HCT116 (cell line): ENCODE measurements at regions not wholly inside any gene's neighbourhood (a gene's known extent, or its start where the extent isn't known, plus 50 kb on each side); places are given as distances from the start of the nearest gene placed in this dataset.

Experiments used
- ATAC-seq: fragments of 200-7000 bp; cut with Tn5 transposase; 2 replicates; pipeline ENCODE4 v1.9.1; 2020; ENCODE audit warnings: mild to moderate bottlenecking, moderate library complexity
- BruUV-seq: library from RNA; stranded (reverse); fragments of 400-500 nt; replicated peaks from 2 replicates; lab custom pipeline; 2021; lab: Mats Ljungman, UMichigan
- CTCF ChIA-PET: fragments of 300-600 bp; sonication (Branson Sonifier 250); formaldehyde crosslinking; loops from one replicate; lab custom pipeline; 2021; ENCODE audit warnings: antibody characterized with exemption; lab: Charles Lee
- POLR2A ChIA-PET: fragments of 300-600, 350-600 bp; sonication (Branson Sonifier 250); formaldehyde crosslinking; loops from one replicate; lab custom pipeline; 2021; ENCODE audit warnings: antibody characterized with exemption; lab: Charles Lee
- RAD21 ChIA-PET, 2 experiments: fragments of 300-600 bp; sonication (Branson Sonifier 250); formaldehyde crosslinking; loops; one replicate each; lab custom pipeline; 2023; ENCODE audit warnings: low total read pairs in 2 of 2; ENCODE audit not compliant: uncharacterized antibody in 2 of 2, unreplicated experiment in 2 of 2, low non-redundant PET in 1 of 2; lab: Charles Lee
- DNase-seq: peaks from one replicate; pipeline ENCODE4 v3.0.0-alpha.2; 2010; ENCODE audit warnings: low read depth, low spot score
- H2AFZ ChIP-seq: fragments of 200-600 bp; shearing (Covaris generic), sonication (generic); 2 replicates; pipeline ENCODE4 v1.6.1; 2017; ENCODE audit warnings: low read depth, mixed run types, mixed read lengths, antibody characterized with exemption, low read length; ENCODE audit not compliant: poor library complexity, severe bottlenecking
- H3K27ac ChIP-seq: 2 replicates; pipeline ENCODE4 v1.5.1; 2012; ENCODE audit warnings: low read depth, low read length
- H3K27me3 ChIP-seq: fragments of 200-600 bp; sonication (generic); 2 replicates; pipeline ENCODE4 v1.6.1; 2016; ENCODE audit warnings: mixed run types, low read length, mixed read lengths; ENCODE audit not compliant: insufficient read depth
- H3K36me3 ChIP-seq, 2 experiments: fragments of 200-500 bp in 1 of 2; fragments of 200-600 bp in 1 of 2; sonication (Bioruptor generic) in 1 of 2; sonication (generic) in 1 of 2; 2 replicates each; pipeline versions ENCODE4 v1.5.1 to v1.6.1; 2014 to 2016; ENCODE audit warnings: low read length in 2 of 2, inconsistent platforms in 1 of 2, mixed read lengths in 1 of 2, mixed run types in 1 of 2; ENCODE audit not compliant: insufficient read depth in 2 of 2, control insufficient read depth in 1 of 2
- H3K4me1 ChIP-seq, 2 experiments: fragments of 200-600 bp in 1 of 2; sonication (generic) in 1 of 2; 2 replicates each; pipeline versions ENCODE4 v1.5.1 to v1.6.1; 2012 to 2017; ENCODE audit warnings: low read length in 2 of 2, inconsistent platforms in 1 of 2, mild to moderate bottlenecking in 1 of 2, mixed read lengths in 1 of 2, mixed run types in 1 of 2, moderate library complexity in 1 of 2; ENCODE audit not compliant: insufficient read depth in 2 of 2, control insufficient read depth in 1 of 2
- H3K4me2 ChIP-seq: fragments of 200-600 bp; sonication (generic); 2 replicates; pipeline ENCODE4 v1.6.1; 2017; ENCODE audit warnings: mixed run types, low read length, mixed read lengths
- H3K4me3 ChIP-seq, 2 experiments: fragments of 200-600 bp in 1 of 2; sonication (generic) in 1 of 2; replicated peaks in 1 of 2; 2 replicates each; pipeline ENCODE4 v1.5.1; 2011 to 2016; ENCODE audit warnings: low read length in 2 of 2, control low read depth in 1 of 2, low read depth in 1 of 2, mild to moderate bottlenecking in 1 of 2, mixed read lengths in 1 of 2, mixed run types in 1 of 2
- H3K79me2 ChIP-seq: fragments of 200-600 bp; sonication (generic); 2 replicates; pipeline ENCODE4 v1.6.1; 2017; ENCODE audit warnings: mild to moderate bottlenecking, mixed run types, low read length, moderate library complexity, mixed read lengths; ENCODE audit not compliant: insufficient read depth
- H3K9ac ChIP-seq: fragments of 200-600 bp; sonication (generic); 2 replicates; pipeline ENCODE4 v1.6.1; 2016; ENCODE audit warnings: low read length, mixed read lengths
- H3K9me2 ChIP-seq: fragments of 200-600 bp; sonication (generic), shearing (Covaris generic); 2 replicates; pipeline ENCODE4 v1.6.1; 2017; ENCODE audit warnings: mixed run types, mild to moderate bottlenecking, moderate library complexity; ENCODE audit not compliant: insufficient read depth
- H3K9me3 ChIP-seq, 2 experiments: fragments of 200-500 bp in 1 of 2; fragments of 200-600 bp in 1 of 2; sonication (Bioruptor generic) in 1 of 2; sonication (generic) in 1 of 2; 2 replicates each; pipeline ENCODE4 v1.6.1; 2014 to 2017; ENCODE audit warnings: low read length in 2 of 2, mixed read lengths in 2 of 2, inconsistent platforms in 1 of 2, low read depth in 1 of 2, mild to moderate bottlenecking in 1 of 2, mixed run types in 1 of 2, moderate library complexity in 1 of 2; ENCODE audit not compliant: control insufficient read depth in 1 of 2, insufficient read depth in 1 of 2
- H4K20me1 ChIP-seq: fragments of 200-600 bp; sonication (generic), shearing (Covaris generic); 2 replicates; pipeline ENCODE4 v1.6.1; 2017; ENCODE audit warnings: mixed run types, mild to moderate bottlenecking, moderate library complexity; ENCODE audit not compliant: insufficient read depth
- CBX3 ChIP-seq: IDR thresholded peaks from 2 replicates; pipeline ENCODE4 v1.6.1; 2012; ENCODE audit warnings: low read depth
- CEBPB ChIP-seq: IDR thresholded peaks from 2 replicates; pipeline ENCODE4 v1.6.1; 2012; ENCODE audit warnings: low read depth
- EGR1 ChIP-seq: IDR thresholded peaks from 2 replicates; pipeline ENCODE4 v1.6.1; 2012; ENCODE audit warnings: low read depth
- ELF1 ChIP-seq: IDR thresholded peaks from 2 replicates; pipeline ENCODE4 v1.6.1; 2012; ENCODE audit warnings: low read depth, borderline replicate concordance
- EZH2 ChIP-seq: fragments of 200-600 bp; sonication (generic); IDR thresholded peaks from 2 replicates; pipeline ENCODE4 v1.6.1; 2017; ENCODE audit warnings: antibody characterized with exemption, mixed run types
- EZH2phosphoT487 ChIP-seq: fragments of 200-600 bp; IDR thresholded peaks from 2 replicates; pipeline ENCODE4 v1.6.1; 2018; ENCODE audit warnings: antibody characterized with exemption, borderline replicate concordance
- JUND ChIP-seq: IDR thresholded peaks from 2 replicates; pipeline ENCODE4 v1.6.1; 2012
- POLR2A ChIP-seq: IDR thresholded peaks from 2 replicates; pipeline ENCODE4 v1.7.0; 2011; ENCODE audit warnings: borderline replicate concordance; ENCODE audit not compliant: insufficient read depth, insufficient read length; ENCODE audit errors: extremely low read depth
- POLR2AphosphoS5 ChIP-seq: IDR thresholded peaks from 2 replicates; pipeline ENCODE4 v1.6.1; 2011; ENCODE audit warnings: mild to moderate bottlenecking, low read depth, low read length, moderate library complexity
- SIN3A ChIP-seq: IDR thresholded peaks from 2 replicates; pipeline ENCODE4 v1.6.1; 2012; ENCODE audit warnings: low read depth
- SP1 ChIP-seq: IDR thresholded peaks from 2 replicates; pipeline ENCODE4 v1.6.1; 2012; ENCODE audit warnings: low read depth
- SRF ChIP-seq: IDR thresholded peaks from 2 replicates; pipeline ENCODE4 v1.6.1; 2012; ENCODE audit warnings: low read depth
- TCF7L2 ChIP-seq: IDR thresholded peaks from 2 replicates; pipeline ENCODE4 v1.7.0; 2011; ENCODE audit warnings: borderline replicate concordance, inconsistent platforms; ENCODE audit not compliant: insufficient read depth, insufficient read length; ENCODE audit errors: extremely low read depth
- YY1 ChIP-seq: IDR thresholded peaks from 2 replicates; pipeline ENCODE4 v1.6.1; 2011; ENCODE audit warnings: low read length, low read depth, moderate library complexity, mild to moderate bottlenecking; ENCODE audit not compliant: insufficient replicate concordance; ENCODE audit errors: extremely low read depth
- ZFX ChIP-seq: fragments of 450-650 bp; IDR thresholded peaks from 2 replicates; pipeline ENCODE4 v1.6.1; 2017
- intact Hi-C: fragments of 100-400 bp; cut with micrococcal nuclease; formaldehyde crosslinking; loops from 2 replicates; pipeline ENCODE4 v1.10.0; 2022
- TF ChIP-seq, protein P1 (sequence below): IDR thresholded peaks from 2 replicates; pipeline ENCODE4 v1.6.1; 2012
- TF ChIP-seq, protein P2 (sequence below): IDR thresholded peaks from 2 replicates; pipeline ENCODE4 v1.6.1; 2011; ENCODE audit warnings: mild to moderate bottlenecking, low read length, moderate library complexity; ENCODE audit not compliant: insufficient replicate concordance; ENCODE audit errors: extremely low read depth
- TF ChIP-seq, protein P3 (sequence below): IDR thresholded peaks from 2 replicates; pipeline ENCODE4 v1.6.1; 2012
- TF ChIP-seq, protein P4 (sequence below): IDR thresholded peaks from 2 replicates; pipeline ENCODE4 v1.6.1; 2012; ENCODE audit warnings: low read depth
- TF ChIP-seq, protein P5 (sequence below), 3 experiments: fragments of 200-600 bp in 1 of 3; sonication (generic) in 1 of 3; IDR thresholded peaks in 2 of 3; conservative IDR thresholded peaks in 1 of 3; 2 replicates each; pipeline ENCODE4 v1.5.1; 2012 to 2017; ENCODE audit warnings: low read depth in 2 of 3, low read length in 2 of 3, antibody characterized with exemption in 1 of 3, borderline replicate concordance in 1 of 3, control low read depth in 1 of 3, mild to moderate bottlenecking in 1 of 3, mixed read lengths in 1 of 3, mixed run types in 1 of 3, moderate library complexity in 1 of 3; ENCODE audit not compliant: insufficient read depth in 1 of 3

DNA sequence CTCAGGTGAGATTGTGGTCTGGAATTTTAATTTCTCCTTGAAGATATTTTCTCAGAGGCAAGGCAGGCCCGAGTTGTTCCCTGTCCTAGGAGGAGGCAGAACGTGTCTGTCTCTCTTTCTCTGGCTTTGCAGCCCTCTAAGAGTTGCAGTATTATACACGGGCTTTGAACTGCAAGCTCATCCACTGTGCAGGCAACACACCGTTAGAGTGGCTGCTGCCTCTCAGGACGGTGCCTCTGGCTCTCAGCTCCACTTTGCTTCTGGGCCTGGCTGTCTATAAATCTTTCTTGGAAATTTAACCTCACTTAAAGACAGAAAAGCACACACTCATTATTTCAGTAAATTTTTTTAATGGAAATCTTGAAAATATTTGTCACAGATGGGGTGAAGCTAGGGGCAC lies 170.1 kb upstream of the ADCY2 start:
- H3K9ac ChIP-seq, result no peak overlapping the region
- no peaks in the 10 kb centered on the region for H3K9me2 ChIP-seq
- H3K4me3 ChIP-seq, result no peak overlapping the region
- H3K79me2 ChIP-seq, result no peaks in the 10 kb centered on the region
- ChIA-PET RAD21 (no interaction called here), CTCF (no interaction called here), POLR2A (no interaction called here)
- DNase-seq (no peak), ATAC-seq (no peak)
- BruUV-seq, result no TSS peak
- TF ChIP-seq TCF7L2, result no peak
- no peak for TF ChIP-seq ELF1
- TF ChIP-seq YY1, result no peak
- TF ChIP-seq POLR2A, result no peak
- TF ChIP-seq SIN3A, result no peak
- TF ChIP-seq, protein P1, sequence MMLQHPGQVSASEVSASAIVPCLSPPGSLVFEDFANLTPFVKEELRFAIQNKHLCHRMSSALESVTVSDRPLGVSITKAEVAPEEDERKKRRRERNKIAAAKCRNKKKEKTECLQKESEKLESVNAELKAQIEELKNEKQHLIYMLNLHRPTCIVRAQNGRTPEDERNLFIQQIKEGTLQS, result no peak
- no peak for TF ChIP-seq JUND
- no peak for TF ChIP-seq POLR2AphosphoS5
- TF ChIP-seq SRF, result no peak
- no peak for TF ChIP-seq EGR1
- TF ChIP-seq, protein P2, sequence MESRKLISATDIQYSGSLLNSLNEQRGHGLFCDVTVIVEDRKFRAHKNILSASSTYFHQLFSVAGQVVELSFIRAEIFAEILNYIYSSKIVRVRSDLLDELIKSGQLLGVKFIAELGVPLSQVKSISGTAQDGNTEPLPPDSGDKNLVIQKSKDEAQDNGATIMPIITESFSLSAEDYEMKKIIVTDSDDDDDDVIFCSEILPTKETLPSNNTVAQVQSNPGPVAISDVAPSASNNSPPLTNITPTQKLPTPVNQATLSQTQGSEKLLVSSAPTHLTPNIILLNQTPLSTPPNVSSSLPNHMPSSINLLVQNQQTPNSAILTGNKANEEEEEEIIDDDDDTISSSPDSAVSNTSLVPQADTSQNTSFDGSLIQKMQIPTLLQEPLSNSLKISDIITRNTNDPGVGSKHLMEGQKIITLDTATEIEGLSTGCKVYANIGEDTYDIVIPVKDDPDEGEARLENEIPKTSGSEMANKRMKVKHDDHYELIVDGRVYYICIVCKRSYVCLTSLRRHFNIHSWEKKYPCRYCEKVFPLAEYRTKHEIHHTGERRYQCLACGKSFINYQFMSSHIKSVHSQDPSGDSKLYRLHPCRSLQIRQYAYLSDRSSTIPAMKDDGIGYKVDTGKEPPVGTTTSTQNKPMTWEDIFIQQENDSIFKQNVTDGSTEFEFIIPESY, result no peak
- no peak for TF ChIP-seq EZH2
- no peak for TF ChIP-seq CEBPB
- TF ChIP-seq, protein P3, sequence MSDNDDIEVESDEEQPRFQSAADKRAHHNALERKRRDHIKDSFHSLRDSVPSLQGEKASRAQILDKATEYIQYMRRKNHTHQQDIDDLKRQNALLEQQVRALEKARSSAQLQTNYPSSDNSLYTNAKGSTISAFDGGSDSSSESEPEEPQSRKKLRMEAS, result no peak
- no peak for TF ChIP-seq ZFX
- TF ChIP-seq CBX3, result no peak
- no peak for TF ChIP-seq SP1
- TF ChIP-seq, protein P4, sequence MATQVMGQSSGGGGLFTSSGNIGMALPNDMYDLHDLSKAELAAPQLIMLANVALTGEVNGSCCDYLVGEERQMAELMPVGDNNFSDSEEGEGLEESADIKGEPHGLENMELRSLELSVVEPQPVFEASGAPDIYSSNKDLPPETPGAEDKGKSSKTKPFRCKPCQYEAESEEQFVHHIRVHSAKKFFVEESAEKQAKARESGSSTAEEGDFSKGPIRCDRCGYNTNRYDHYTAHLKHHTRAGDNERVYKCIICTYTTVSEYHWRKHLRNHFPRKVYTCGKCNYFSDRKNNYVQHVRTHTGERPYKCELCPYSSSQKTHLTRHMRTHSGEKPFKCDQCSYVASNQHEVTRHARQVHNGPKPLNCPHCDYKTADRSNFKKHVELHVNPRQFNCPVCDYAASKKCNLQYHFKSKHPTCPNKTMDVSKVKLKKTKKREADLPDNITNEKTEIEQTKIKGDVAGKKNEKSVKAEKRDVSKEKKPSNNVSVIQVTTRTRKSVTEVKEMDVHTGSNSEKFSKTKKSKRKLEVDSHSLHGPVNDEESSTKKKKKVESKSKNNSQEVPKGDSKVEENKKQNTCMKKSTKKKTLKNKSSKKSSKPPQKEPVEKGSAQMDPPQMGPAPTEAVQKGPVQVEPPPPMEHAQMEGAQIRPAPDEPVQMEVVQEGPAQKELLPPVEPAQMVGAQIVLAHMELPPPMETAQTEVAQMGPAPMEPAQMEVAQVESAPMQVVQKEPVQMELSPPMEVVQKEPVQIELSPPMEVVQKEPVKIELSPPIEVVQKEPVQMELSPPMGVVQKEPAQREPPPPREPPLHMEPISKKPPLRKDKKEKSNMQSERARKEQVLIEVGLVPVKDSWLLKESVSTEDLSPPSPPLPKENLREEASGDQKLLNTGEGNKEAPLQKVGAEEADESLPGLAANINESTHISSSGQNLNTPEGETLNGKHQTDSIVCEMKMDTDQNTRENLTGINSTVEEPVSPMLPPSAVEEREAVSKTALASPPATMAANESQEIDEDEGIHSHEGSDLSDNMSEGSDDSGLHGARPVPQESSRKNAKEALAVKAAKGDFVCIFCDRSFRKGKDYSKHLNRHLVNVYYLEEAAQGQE, result no peak
- no peak for TF ChIP-seq EZH2phosphoT487
- TF ChIP-seq, protein P5, sequence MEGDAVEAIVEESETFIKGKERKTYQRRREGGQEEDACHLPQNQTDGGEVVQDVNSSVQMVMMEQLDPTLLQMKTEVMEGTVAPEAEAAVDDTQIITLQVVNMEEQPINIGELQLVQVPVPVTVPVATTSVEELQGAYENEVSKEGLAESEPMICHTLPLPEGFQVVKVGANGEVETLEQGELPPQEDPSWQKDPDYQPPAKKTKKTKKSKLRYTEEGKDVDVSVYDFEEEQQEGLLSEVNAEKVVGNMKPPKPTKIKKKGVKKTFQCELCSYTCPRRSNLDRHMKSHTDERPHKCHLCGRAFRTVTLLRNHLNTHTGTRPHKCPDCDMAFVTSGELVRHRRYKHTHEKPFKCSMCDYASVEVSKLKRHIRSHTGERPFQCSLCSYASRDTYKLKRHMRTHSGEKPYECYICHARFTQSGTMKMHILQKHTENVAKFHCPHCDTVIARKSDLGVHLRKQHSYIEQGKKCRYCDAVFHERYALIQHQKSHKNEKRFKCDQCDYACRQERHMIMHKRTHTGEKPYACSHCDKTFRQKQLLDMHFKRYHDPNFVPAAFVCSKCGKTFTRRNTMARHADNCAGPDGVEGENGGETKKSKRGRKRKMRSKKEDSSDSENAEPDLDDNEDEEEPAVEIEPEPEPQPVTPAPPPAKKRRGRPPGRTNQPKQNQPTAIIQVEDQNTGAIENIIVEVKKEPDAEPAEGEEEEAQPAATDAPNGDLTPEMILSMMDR (IDR thresholded peaks at IDR 0.05 in 2 of 3, conservative IDR thresholded peaks at IDR 0.05 in 1 of 3; ENCODE audit: borderline replicate concordance in 1 of 3, insufficient read depth in 1 of 3, low read depth in 2 of 3, low read length in 2 of 3), result no peak
- intact Hi-C loops, result no loop called here
- H3K27ac ChIP-seq, result no peak overlapping the region
- H3K36me3 ChIP-seq, result no peaks in the 10 kb centered on the region
- no peaks in the 10 kb centered on the region for H4K20me1 ChIP-seq
- H3K9me3 ChIP-seq, result peaks cover 14 to 24% of the 10 kb centered on the region in 2 experiments; a peak in 2 of 4 replicates
- no peaks in the 10 kb centered on the region for H3K4me1 ChIP-seq
- no peak overlapping the region for H3K4me2 ChIP-seq
- no peak overlapping the region for H2AFZ ChIP-seq
- H3K27me3 ChIP-seq, result no peaks in the 10 kb centered on the region
